ENCODE measurements at regions not wholly inside any gene's neighbourhood (a gene's known extent, or its start where the extent isn't known, plus 50 kb on each side); places are given as distances from the start of the nearest gene placed in this dataset.
A peak's percentile ranks its signal among the peaks of the same experiment; 100 is the strongest.

- TF ChIP-seq E2F6 (IDR thresholded peaks at IDR 0.05; ENCODE audit: borderline replicate concordance in 1 of 2, extremely low read depth in 1 of 2, insufficient read depth in 1 of 2, insufficient read length in 1 of 2, low read depth in 1 of 2, low read length in 1 of 2, poor library complexity in 1 of 2, severe bottlenecking in 1 of 2) (peak in 1 of 2 experiments; percentile 29), SMARCA4 (IDR thresholded peaks at IDR 0.05) (0 out of 2 replicates have a peak, but pooled peaks have one; percentile 23), ATF7 (IDR thresholded peaks at IDR 0.05) (0 out of 2 replicates have a peak, but pooled peaks have one; percentile 25), MCM2 (IDR thresholded peaks at IDR 0.05; ENCODE audit: low read depth) (no peak), CHCHD3 (CRISPR knock-in tag; IDR thresholded peaks at IDR 0.05) (no peak), ARID1B (IDR thresholded peaks at IDR 0.05) (peak; percentile 59; the same call in 1 of the 2 replicates), SPI1 (IDR thresholded peaks at IDR 0.05; ENCODE audit: borderline replicate concordance, low read depth, low read length) (no peak), MBD1 (CRISPR knock-in tag; IDR thresholded peaks at IDR 0.05) (no peak), KDM5B (IDR thresholded peaks at IDR 0.05; ENCODE audit: insufficient replicate concordance, low read depth, low read length) (no peak), MLX (CRISPR knock-in tag; conservative IDR thresholded peaks at IDR 0.05) (no peak), DEAF1 (CRISPR knock-in tag; IDR thresholded peaks at IDR 0.05) (no peak), ZNF57 (CRISPR knock-in tag; IDR thresholded peaks at IDR 0.05) (no peak), ZNF639 (CRISPR knock-in tag; conservative IDR thresholded peaks at IDR 0.05 in 1 of 2, IDR thresholded peaks at IDR 0.05 in 1 of 2) (no peak), SAFB2 (IDR thresholded peaks at IDR 0.05; ENCODE audit: borderline replicate concordance, low read depth, low read length, severe bottlenecking) (no peak), CTCFL (IDR thresholded peaks at IDR 0.05; ENCODE audit: borderline replicate concordance, insufficient read depth, low read depth, low read length, poor library complexity, severe bottlenecking) (no peak), SMAD1 (IDR thresholded peaks at IDR 0.05; ENCODE audit: low read depth, low read length, partially characterized antibody) (no peak), ZNF586 (CRISPR knock-in tag; conservative IDR thresholded peaks at IDR 0.05) (no peak)
Observed at GRCh38 chr9:96022445-96023051, 147.1 kb downstream of the ERCC6L2 start (continued).
